ENCODE measurements at regions not wholly inside any gene's neighbourhood (a gene's known extent, or its start where the extent isn't known, plus 50 kb on each side); places are given as distances from the start of the nearest gene placed in this dataset.

- 84% methylated on average over 9 of the region's 9 CpGs for WGBS
- no peak overlapping the region for H3K4me3 ChIP-seq
- no peak for DNase-seq (ENCODE audit: low spot score in 2 of 2)
- H3K4me1 ChIP-seq, result peaks cover 8% of the 10 kb centered on the region
- no peaks in the 10 kb centered on the region for H3K9me3 ChIP-seq
- TF ChIP-seq, protein P1, sequence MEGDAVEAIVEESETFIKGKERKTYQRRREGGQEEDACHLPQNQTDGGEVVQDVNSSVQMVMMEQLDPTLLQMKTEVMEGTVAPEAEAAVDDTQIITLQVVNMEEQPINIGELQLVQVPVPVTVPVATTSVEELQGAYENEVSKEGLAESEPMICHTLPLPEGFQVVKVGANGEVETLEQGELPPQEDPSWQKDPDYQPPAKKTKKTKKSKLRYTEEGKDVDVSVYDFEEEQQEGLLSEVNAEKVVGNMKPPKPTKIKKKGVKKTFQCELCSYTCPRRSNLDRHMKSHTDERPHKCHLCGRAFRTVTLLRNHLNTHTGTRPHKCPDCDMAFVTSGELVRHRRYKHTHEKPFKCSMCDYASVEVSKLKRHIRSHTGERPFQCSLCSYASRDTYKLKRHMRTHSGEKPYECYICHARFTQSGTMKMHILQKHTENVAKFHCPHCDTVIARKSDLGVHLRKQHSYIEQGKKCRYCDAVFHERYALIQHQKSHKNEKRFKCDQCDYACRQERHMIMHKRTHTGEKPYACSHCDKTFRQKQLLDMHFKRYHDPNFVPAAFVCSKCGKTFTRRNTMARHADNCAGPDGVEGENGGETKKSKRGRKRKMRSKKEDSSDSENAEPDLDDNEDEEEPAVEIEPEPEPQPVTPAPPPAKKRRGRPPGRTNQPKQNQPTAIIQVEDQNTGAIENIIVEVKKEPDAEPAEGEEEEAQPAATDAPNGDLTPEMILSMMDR (IDR thresholded peaks at IDR 0.05), result no peak
- TF ChIP-seq POLR2AphosphoS5 (IDR thresholded peaks at IDR 0.05) (no peak), POLR2A (IDR thresholded peaks at IDR 0.05) (no peak), EP300 (IDR thresholded peaks at IDR 0.05) (no peak)
- no peaks in the 10 kb centered on the region for H3K27me3 ChIP-seq
- no peaks in the 10 kb centered on the region for H3K36me3 ChIP-seq
- no peak overlapping the region for H3K27ac ChIP-seq
Measured at GRCh38 chr20:39549733-39550132, 587.6 kb downstream of the DHX35 start.

DNA sequence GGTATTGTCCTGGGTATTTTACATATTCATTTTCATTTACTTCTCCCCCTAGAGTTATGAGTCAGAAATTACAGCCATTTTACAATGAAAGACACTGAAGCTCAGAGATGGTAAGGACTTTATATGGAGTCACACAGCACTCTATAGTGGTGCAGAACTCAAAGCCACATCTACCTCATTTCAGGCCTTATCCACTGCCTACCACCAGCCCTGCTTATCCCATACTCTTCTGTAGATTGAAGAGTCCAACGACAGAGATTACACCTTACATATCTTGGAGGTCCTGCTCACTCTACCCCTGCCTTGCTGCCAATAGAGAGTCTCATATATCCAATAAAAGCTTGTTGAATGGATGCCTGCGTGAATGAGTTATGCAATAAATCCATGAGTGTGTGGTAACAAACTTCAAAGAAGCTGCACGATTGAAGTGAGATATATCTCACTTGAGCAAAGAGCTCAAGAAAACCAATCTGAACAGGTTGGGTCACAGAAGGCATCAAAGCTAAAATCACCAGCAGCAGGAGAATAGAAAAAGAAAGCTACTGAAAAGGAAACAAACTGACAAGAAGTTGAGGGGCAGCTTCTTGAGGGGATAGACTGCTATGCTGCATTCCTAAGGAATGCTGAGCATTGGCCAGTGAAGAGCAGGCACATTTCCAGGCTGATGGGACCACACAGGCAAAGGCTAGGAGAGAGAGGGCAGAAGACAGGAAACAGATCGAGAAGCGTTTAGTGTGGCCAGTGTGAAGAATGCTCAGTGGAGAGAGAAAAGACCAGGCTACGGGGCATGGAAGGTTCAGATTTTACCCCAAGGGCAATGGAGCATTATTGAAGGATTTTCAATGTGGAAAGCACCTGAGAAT, 585.6 kb downstream of the DHX35 start:
- Histone ChIP-seq H3K27ac (no peak overlapping the region), H3K4me1 (peaks cover 8% of the 10 kb centered on the region), H3K27me3 (no peaks in the 10 kb centered on the region), H3K9me3 (no peaks in the 10 kb centered on the region), H3K36me3 (no peaks in the 10 kb centered on the region), H3K4me3 (no peak overlapping the region)
- DNase-seq (ENCODE audit: low spot score in 2 of 2), result no peak
- WGBS, result 61% methylated on average over 6 of the region's 6 CpGs
- TF ChIP-seq EP300 (IDR thresholded peaks at IDR 0.05), result no peak
- no peak for TF ChIP-seq POLR2A (IDR thresholded peaks at IDR 0.05)
- TF ChIP-seq, protein P1 (IDR thresholded peaks at IDR 0.05), result no peak
- no peak for TF ChIP-seq POLR2AphosphoS5 (IDR thresholded peaks at IDR 0.05)

- no peak for DNase-seq (ENCODE audit: low spot score in 2 of 2)
- TF ChIP-seq POLR2A (IDR thresholded peaks at IDR 0.05), result no peak
- TF ChIP-seq, protein P1 (IDR thresholded peaks at IDR 0.05), result no peak
- no peak for TF ChIP-seq POLR2AphosphoS5 (IDR thresholded peaks at IDR 0.05)
- no peak for TF ChIP-seq EP300 (IDR thresholded peaks at IDR 0.05)
- H3K36me3 ChIP-seq, result no peaks in the 10 kb centered on the region
- no peaks in the 10 kb centered on the region for H3K27me3 ChIP-seq
- no peak overlapping the region for H3K4me3 ChIP-seq
- no peaks in the 10 kb centered on the region for H3K9me3 ChIP-seq
- no peaks in the 10 kb centered on the region for H3K4me1 ChIP-seq
- WGBS, result 79% methylated on average over 2 of the region's 2 CpGs
- H3K27ac ChIP-seq, result no peak overlapping the region
Measured at GRCh38 chr20:39541136-39541803, 579.1 kb downstream of the DHX35 start.

- no peaks in the 10 kb centered on the region for H3K4me1 ChIP-seq
- H3K27ac ChIP-seq, result no peak overlapping the region
- H3K27me3 ChIP-seq, result no peaks in the 10 kb centered on the region
- H3K4me3 ChIP-seq, result no peak overlapping the region
- H3K36me3 ChIP-seq, result no peaks in the 10 kb centered on the region
- no peaks in the 10 kb centered on the region for H3K9me3 ChIP-seq
- TF ChIP-seq, protein P1 (IDR thresholded peaks at IDR 0.05), result no peak
- DNase-seq (ENCODE audit: low spot score in 2 of 2), result no peak
Measured at GRCh38 chr20:39538317-39538716, 576.2 kb downstream of the DHX35 start.

DNA sequence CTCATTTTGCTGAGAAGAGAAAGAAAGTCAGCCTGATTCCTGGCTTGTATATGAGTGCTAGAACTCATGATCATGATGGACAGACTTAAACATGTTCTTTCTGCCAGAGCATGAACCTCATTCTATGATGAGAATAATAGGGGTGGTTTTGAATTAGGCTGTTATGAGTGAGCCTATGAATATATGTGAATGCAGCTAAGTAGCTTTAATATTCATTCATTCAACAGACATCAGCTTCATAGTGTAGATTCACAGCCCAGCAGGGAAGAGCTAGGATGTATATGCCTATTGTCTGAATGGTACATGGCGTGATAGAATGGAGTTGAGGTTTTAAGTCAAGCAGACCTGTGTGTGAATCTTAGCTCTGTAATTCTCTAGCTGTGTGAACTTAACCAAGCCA, 573.2 kb downstream of the DHX35 start:
- TF ChIP-seq POLR2A (IDR thresholded peaks at IDR 0.05), result no peak
- TF ChIP-seq POLR2AphosphoS5 (IDR thresholded peaks at IDR 0.05), result no peak
- TF ChIP-seq EP300 (IDR thresholded peaks at IDR 0.05), result no peak
- TF ChIP-seq, protein P1 (IDR thresholded peaks at IDR 0.05), result no peak

More for the DNA sequence above, 573.2 kb downstream of the DHX35 start:
- Histone ChIP-seq H3K27ac (no peak overlapping the region), H3K4me3 (no peak overlapping the region), H3K27me3 (no peaks in the 10 kb centered on the region), H3K4me1 (no peaks in the 10 kb centered on the region), H3K9me3 (no peaks in the 10 kb centered on the region), H3K36me3 (no peaks in the 10 kb centered on the region)
- WGBS, result 88% methylated on average over 1 of the region's 1 CpG
- DNase-seq (ENCODE audit: low spot score in 2 of 2), result no peak
